GM21737 (cell line): ENCODE measurements at regions not wholly inside any gene's neighbourhood (a gene's known extent, or its start where the extent isn't known, plus 50 kb on each side); places are given as distances from the start of the nearest gene placed in this dataset.

Experiments used
- ATAC-seq: cut with Tn5 transposase; IDR thresholded peaks from one replicate; pipeline ENCODE4 v1.9.1; 2021; ENCODE audit warnings: mild to moderate bottlenecking, moderate library complexity; ENCODE audit not compliant: unreplicated experiment

GRCh38 chr5:163619951-163620350 is 114.5 kb downstream of the MAT2B start:
- no peak for ATAC-seq

- ATAC-seq = no peak
These were observed 117.4 kb downstream of the MAT2B start for GRCh38 chr5:163622799-163623198.

GRCh38 chr5:163623524-163623923 is 118.1 kb downstream of the MAT2B start:
- no peak for ATAC-seq

- no peak for ATAC-seq
These were observed 118.6 kb downstream of the MAT2B start for GRCh38 chr5:163623986-163624385.

- ATAC-seq = no peak
These were observed 119.0 kb downstream of the MAT2B start for GRCh38 chr5:163624431-163624830.

GRCh38 chr5:163626904-163627434 is 121.5 kb downstream of the MAT2B start:
- ATAC-seq = no peak

GRCh38 chr5:163631856-163632255 is 126.4 kb downstream of the MAT2B start:
- no peak for ATAC-seq

- ATAC-seq = no peak
These were observed 128.6 kb downstream of the MAT2B start for GRCh38 chr5:163633926-163634460.

GRCh38 chr5:163635631-163636030 is 130.2 kb downstream of the MAT2B start:
- no peak for ATAC-seq

GRCh38 chr5:163642904-163643303 is 137.5 kb downstream of the MAT2B start:
- ATAC-seq = no peak

GRCh38 chr5:163645421-163646416 is 140.3 kb downstream of the MAT2B start:
- no peak for ATAC-seq

GRCh38 chr5:163649514-163649913 is 144.1 kb downstream of the MAT2B start:
- ATAC-seq = no peak

GRCh38 chr5:163653526-163653925 is 148.1 kb downstream of the MAT2B start:
- ATAC-seq = no peak

- no peak for ATAC-seq
These were observed 153.5 kb downstream of the MAT2B start for GRCh38 chr5:163658702-163659567.

- no peak for ATAC-seq
These were observed 154.1 kb downstream of the MAT2B start for GRCh38 chr5:163659568-163659902.

- no peak for ATAC-seq
These were observed 155.1 kb downstream of the MAT2B start for GRCh38 chr5:163660486-163660885.

- no peak for ATAC-seq
These were observed 155.9 kb downstream of the MAT2B start for GRCh38 chr5:163661360-163661759.

- no peak for ATAC-seq
These were observed 164.6 kb downstream of the MAT2B start for GRCh38 chr5:163670036-163670435.

- no peak for ATAC-seq
These were observed 171.7 kb downstream of the MAT2B start for GRCh38 chr5:163677092-163677491.

- ATAC-seq = no peak
These were observed 176.8 kb downstream of the MAT2B start for GRCh38 chr5:163682234-163682633.

GRCh38 chr5:163687414-163687813 is 182.0 kb downstream of the MAT2B start:
- ATAC-seq = no peak
